ENCODE measurements at regions not wholly inside any gene's neighbourhood (a gene's known extent, or its start where the extent isn't known, plus 50 kb on each side); places are given as distances from the start of the nearest gene placed in this dataset.

- Histone ChIP-seq H3K27ac (ENCODE audit: insufficient read depth, low read length) (no peak overlapping the region), H4K20me1 (ENCODE audit: control insufficient read depth, extremely low read depth, insufficient read depth, low read length) (no peaks in the 10 kb centered on the region), H3K79me2 (ENCODE audit: control insufficient read depth, insufficient read depth, low read length) (no peaks in the 10 kb centered on the region), H3K36me3 (ENCODE audit: control insufficient read depth, insufficient read depth, low read length) (no peaks in the 10 kb centered on the region), H3K4me2 (ENCODE audit: extremely low read depth, insufficient read depth, low read length) (no peak overlapping the region), H3K9ac (ENCODE audit: insufficient read depth, low read length) (no peak overlapping the region), H3K27me3 (ENCODE audit: control insufficient read depth, insufficient read depth, low read length) (no peaks in the 10 kb centered on the region), H2AFZ (ENCODE audit: low read length) (no peak overlapping the region), H3K4me3 (replicated peaks in 1 of 4; ENCODE audit: control extremely low read depth in 1 of 4, insufficient read depth in 1 of 4, low read depth in 3 of 4, low read length in 4 of 4) (no peak overlapping the region), H3K4me1 (ENCODE audit: control insufficient read depth, extremely low read depth, insufficient read depth, low read length) (no peaks in the 10 kb centered on the region), H3K9me3 (ENCODE audit: control insufficient read depth, insufficient read depth, low read depth, low read length) (no peaks in the 10 kb centered on the region)
- no peak for DNase-seq (ENCODE audit: low read depth in 2 of 2)
- no peak for TF ChIP-seq EZH2 (IDR thresholded peaks at IDR 0.05; ENCODE audit: low read length, missing control alignments)
- no peak for TF ChIP-seq CTCF (conservative IDR thresholded peaks at IDR 0.05 in 1 of 2, IDR thresholded peaks at IDR 0.05 in 1 of 2; ENCODE audit: low read depth in 1 of 2, low read length in 2 of 2)
Observed at GRCh38 chr1:60141276-60141675, 67.7 kb upstream of the C1orf87 start.

- H3K4me1 ChIP-seq (ENCODE audit: control insufficient read depth, extremely low read depth, insufficient read depth, low read length): peaks cover 7% of the 10 kb centered on the region
- no peak overlapping the region for H3K27ac ChIP-seq (ENCODE audit: insufficient read depth, low read length)
- H4K20me1 ChIP-seq (ENCODE audit: control insufficient read depth, extremely low read depth, insufficient read depth, low read length): no peaks in the 10 kb centered on the region
- no peak overlapping the region for H3K4me2 ChIP-seq (ENCODE audit: extremely low read depth, insufficient read depth, low read length)
- no peaks in the 10 kb centered on the region for H3K9me3 ChIP-seq (ENCODE audit: control insufficient read depth, insufficient read depth, low read depth, low read length)
- DNase-seq (ENCODE audit: low read depth in 2 of 2): no peak
- no peak overlapping the region for H3K9ac ChIP-seq (ENCODE audit: insufficient read depth, low read length)
- H3K27me3 ChIP-seq (ENCODE audit: control insufficient read depth, insufficient read depth, low read length): no peaks in the 10 kb centered on the region
- TF ChIP-seq CTCF (conservative IDR thresholded peaks at IDR 0.05 in 1 of 2, IDR thresholded peaks at IDR 0.05 in 1 of 2; ENCODE audit: low read depth in 1 of 2, low read length in 2 of 2): no peak
- no peak for TF ChIP-seq EZH2 (IDR thresholded peaks at IDR 0.05; ENCODE audit: low read length, missing control alignments)
- H3K79me2 ChIP-seq (ENCODE audit: control insufficient read depth, insufficient read depth, low read length): no peaks in the 10 kb centered on the region
- no peak overlapping the region for H2AFZ ChIP-seq (ENCODE audit: low read length)
- H3K36me3 ChIP-seq (ENCODE audit: control insufficient read depth, insufficient read depth, low read length): no peaks in the 10 kb centered on the region
- no peak overlapping the region for H3K4me3 ChIP-seq (replicated peaks in 1 of 4; ENCODE audit: control extremely low read depth in 1 of 4, insufficient read depth in 1 of 4, low read depth in 3 of 4, low read length in 4 of 4)
Observed at GRCh38 chr1:60137406-60137805, 63.8 kb upstream of the C1orf87 start.

- Histone ChIP-seq H3K27ac (ENCODE audit: insufficient read depth, low read length) (no peak overlapping the region), H4K20me1 (ENCODE audit: control insufficient read depth, extremely low read depth, insufficient read depth, low read length) (no peaks in the 10 kb centered on the region), H3K4me2 (ENCODE audit: extremely low read depth, insufficient read depth, low read length) (no peak overlapping the region), H3K9ac (ENCODE audit: insufficient read depth, low read length) (no peak overlapping the region), H3K4me1 (ENCODE audit: control insufficient read depth, extremely low read depth, insufficient read depth, low read length) (peaks cover 7% of the 10 kb centered on the region), H2AFZ (ENCODE audit: low read length) (no peak overlapping the region), H3K79me2 (ENCODE audit: control insufficient read depth, insufficient read depth, low read length) (no peaks in the 10 kb centered on the region), H3K9me3 (ENCODE audit: control insufficient read depth, insufficient read depth, low read depth, low read length) (no peaks in the 10 kb centered on the region), H3K36me3 (ENCODE audit: control insufficient read depth, insufficient read depth, low read length) (no peaks in the 10 kb centered on the region), H3K4me3 (replicated peaks in 1 of 4; ENCODE audit: control extremely low read depth in 1 of 4, insufficient read depth in 1 of 4, low read depth in 3 of 4, low read length in 4 of 4) (no peak overlapping the region), H3K27me3 (ENCODE audit: control insufficient read depth, insufficient read depth, low read length) (no peaks in the 10 kb centered on the region)
- no peak for TF ChIP-seq EZH2 (IDR thresholded peaks at IDR 0.05; ENCODE audit: low read length, missing control alignments)
- no peak for TF ChIP-seq CTCF (conservative IDR thresholded peaks at IDR 0.05 in 1 of 2, IDR thresholded peaks at IDR 0.05 in 1 of 2; ENCODE audit: low read depth in 1 of 2, low read length in 2 of 2)
- no peak for DNase-seq (ENCODE audit: low read depth in 2 of 2)
Observed at GRCh38 chr1:60136395-60136794, 62.8 kb upstream of the C1orf87 start.

Measured in fibroblast of lung (primary cell).